IMR-90 (cell line): ENCODE measurements at regions not wholly inside any gene's neighbourhood (a gene's known extent, or its start where the extent isn't known, plus 50 kb on each side); places are given as distances from the start of the nearest gene placed in this dataset.

ENCODE experiments used
- ATAC-seq: fragments of 200-7000 bp; cut with Tn5 transposase; 2 replicates; pipeline ENCODE4 v1.9.1; 2020; ENCODE audit warnings: low read depth, mild to moderate bottlenecking, moderate library complexity
- BruUV-seq: library from RNA; stranded (reverse); fragments of 400-500 nt; replicated peaks from 2 replicates; lab custom pipeline; 2021; lab: Mats Ljungman, UMichigan
- CTCF ChIA-PET: fragments of 300-600 bp; formaldehyde crosslinking; extraction: SDS; loops from one replicate; lab custom pipeline; 2021; ENCODE audit warnings: antibody characterized with exemption; lab: Yijun Ruan, JAX
- POLR2A ChIA-PET: fragments of 300-600 bp; sonication (Branson Sonifier 250); formaldehyde crosslinking; loops from one replicate; lab custom pipeline; 2022; ENCODE audit warnings: antibody characterized with exemption; ENCODE audit not compliant: unreplicated experiment; lab: Charles Lee
- DNase-seq: peaks from one replicate; pipeline ENCODE4 v3.0.0; 2013
- H2AFZ ChIP-seq: replicated peaks from 2 replicates; pipeline ENCODE3; 2013; ENCODE audit warnings: low read length, mild to moderate bottlenecking; ENCODE audit not compliant: poor library complexity
- H2AK5ac ChIP-seq: 2 replicates; pipeline ENCODE4 v1.6.1; 2013; ENCODE audit warnings: low read depth, low read length, inconsistent platforms
- H2AK9ac ChIP-seq: replicated peaks from 2 replicates; pipeline ENCODE3; 2013; ENCODE audit warnings: mild to moderate bottlenecking, low read depth, low read length, moderate library complexity; ENCODE audit not compliant: poor library complexity
- H2BK120ac ChIP-seq: 2 replicates; pipeline ENCODE4 v1.6.1; 2013; ENCODE audit warnings: low read depth, low read length, inconsistent platforms
- H2BK15ac ChIP-seq: 3 replicates; pipeline ENCODE4 v1.6.1; 2013; ENCODE audit warnings: low read depth, low read length, inconsistent platforms
- H2BK20ac ChIP-seq: 2 replicates; pipeline ENCODE4 v1.6.1; 2013; ENCODE audit warnings: low read depth, mild to moderate bottlenecking, inconsistent platforms, low read length, moderate library complexity
- H2BK5ac ChIP-seq: 2 replicates; pipeline ENCODE4 v1.6.1; 2013; ENCODE audit warnings: mild to moderate bottlenecking, low read depth, low read length, inconsistent platforms; ENCODE audit not compliant: poor library complexity, severe bottlenecking
- H3K14ac ChIP-seq: replicated peaks from 2 replicates; pipeline ENCODE4 v1.6.1; 2013; ENCODE audit warnings: low read depth, low read length, inconsistent platforms
- H3K18ac ChIP-seq: 2 replicates; pipeline ENCODE4 v1.6.1; 2013; ENCODE audit warnings: low read depth, low read length, control low read depth
- H3K23ac ChIP-seq: 2 replicates; pipeline ENCODE4 v1.6.1; 2013; ENCODE audit warnings: low read depth, low read length, inconsistent platforms
- H3K27ac ChIP-seq: 2 replicates; pipeline ENCODE4 v1.5.1; 2013; ENCODE audit warnings: mild to moderate bottlenecking, control low read depth, low read length; ENCODE audit not compliant: insufficient read depth
- H3K27me3 ChIP-seq: 2 replicates; pipeline ENCODE4 v1.6.1; 2013; ENCODE audit warnings: low read length; ENCODE audit not compliant: control insufficient read depth, insufficient read depth
- H3K36me3 ChIP-seq: 2 replicates; pipeline ENCODE4 v1.6.1; 2013; ENCODE audit warnings: low read length, mixed read lengths; ENCODE audit not compliant: control insufficient read depth, insufficient read depth
- H3K4ac ChIP-seq: 2 replicates; pipeline ENCODE4 v1.6.1; 2013; ENCODE audit warnings: low read depth, low read length, inconsistent platforms
- H3K4me1 ChIP-seq: 2 replicates; pipeline ENCODE4 v1.6.1; 2013; ENCODE audit warnings: low read length, mixed read lengths; ENCODE audit not compliant: control insufficient read depth, insufficient read depth
- H3K4me2 ChIP-seq: 2 replicates; pipeline ENCODE4 v1.6.1; 2013; ENCODE audit warnings: low read depth, mild to moderate bottlenecking, control low read depth, low read length, moderate library complexity
- H3K4me3 ChIP-seq: 2 replicates; pipeline ENCODE4 v1.5.1; 2013; ENCODE audit warnings: low read depth, mild to moderate bottlenecking, control low read depth, low read length, moderate library complexity; ENCODE audit not compliant: insufficient read depth
- H3K56ac ChIP-seq: 2 replicates; pipeline ENCODE4 v1.6.1; 2013; ENCODE audit warnings: low read length, inconsistent platforms; ENCODE audit not compliant: insufficient read depth; ENCODE audit errors: extremely low read depth
- H3K79me1 ChIP-seq, 2 experiments: 2 replicates each; pipeline ENCODE4 v1.6.1; 2013; ENCODE audit warnings: low read length in 2 of 2, inconsistent platforms in 1 of 2, low read depth in 1 of 2
- H3K9ac ChIP-seq: 2 replicates; pipeline ENCODE4 v1.6.1; 2013; ENCODE audit warnings: low read depth, low read length, control low read depth
- H3K9me1 ChIP-seq: 2 replicates; pipeline ENCODE4 v1.6.1; 2013; ENCODE audit warnings: low read length, inconsistent platforms; ENCODE audit not compliant: insufficient read depth
- H3K9me3 ChIP-seq: 2 replicates; pipeline ENCODE4 v1.6.1; 2013; ENCODE audit warnings: low read length; ENCODE audit not compliant: control insufficient read depth, insufficient read depth
- H4K20me1 ChIP-seq: 2 replicates; pipeline ENCODE4 v1.6.1; 2013; ENCODE audit warnings: low read length, inconsistent platforms; ENCODE audit not compliant: insufficient read depth
- H4K5ac ChIP-seq: 2 replicates; pipeline ENCODE4 v1.6.1; 2013; ENCODE audit warnings: mild to moderate bottlenecking, low read depth, low read length, control low read depth
- H4K8ac ChIP-seq, 2 experiments: 2 replicates each; pipeline ENCODE4 v1.6.1; 2013; ENCODE audit warnings: low read depth in 2 of 2, low read length in 2 of 2, control low read depth in 1 of 2, inconsistent platforms in 1 of 2
- H4K91ac ChIP-seq: 2 replicates; pipeline ENCODE4 v1.6.1; 2013; ENCODE audit warnings: low read depth, low read length, inconsistent platforms; ENCODE audit not compliant: insufficient read depth
- BHLHE40 ChIP-seq: fragments of 150-350 bp; IDR thresholded peaks from 2 replicates; pipeline ENCODE4 v1.6.1; 2016; ENCODE audit warnings: mild to moderate bottlenecking, low read depth, low read length
- CEBPB ChIP-seq: IDR thresholded peaks from 2 replicates; pipeline ENCODE4 v1.6.1; 2012; ENCODE audit warnings: low read depth, low read length, improper control_type of control experiment
- CHD1 ChIP-seq: IDR thresholded peaks from 2 replicates; pipeline ENCODE4 v1.6.1; 2012; ENCODE audit warnings: low read depth, low read length, improper control_type of control experiment
- CTCF ChIP-seq: conservative IDR thresholded peaks from 2 replicates; pipeline ENCODE4 v1.5.1; 2012; ENCODE audit warnings: mild to moderate bottlenecking, low read depth, low read length, improper control_type of control experiment
- ELK1 ChIP-seq: fragments of 150-350 bp; IDR thresholded peaks from 2 replicates; pipeline ENCODE4 v1.6.1; 2016; ENCODE audit warnings: low read depth, mild to moderate bottlenecking, low read length, moderate library complexity, borderline replicate concordance
- FOS ChIP-seq: fragments of 150-350 bp; IDR thresholded peaks from 2 replicates; pipeline ENCODE4 v1.6.1; 2016; ENCODE audit warnings: low read depth, low read length
- MAFK ChIP-seq: IDR thresholded peaks from 2 replicates; pipeline ENCODE4 v1.6.1; 2012; ENCODE audit warnings: low read depth, low read length, improper control_type of control experiment
- MAZ ChIP-seq: IDR thresholded peaks from 2 replicates; pipeline ENCODE4 v1.6.1; 2012; ENCODE audit warnings: low read depth, mild to moderate bottlenecking, low read length, improper control_type of control experiment, moderate library complexity, borderline replicate concordance
- MXI1 ChIP-seq: IDR thresholded peaks from 2 replicates; pipeline ENCODE4 v1.6.1; 2012; ENCODE audit warnings: low read depth, mild to moderate bottlenecking, low read length, moderate library complexity, borderline replicate concordance
- NFE2L2 ChIP-seq: fragments of 150-350 bp; IDR thresholded peaks from 2 replicates; pipeline ENCODE4 v1.6.1; 2016; ENCODE audit warnings: low read depth, mild to moderate bottlenecking, low read length
- POLR2A ChIP-seq: IDR thresholded peaks from 2 replicates; pipeline ENCODE4 v1.6.1; 2012; ENCODE audit warnings: mild to moderate bottlenecking, low read depth, low read length
- RAD21 ChIP-seq: IDR thresholded peaks from 2 replicates; pipeline ENCODE4 v1.6.1; 2012; ENCODE audit warnings: low read length, improper control_type of control experiment
- RCOR1 ChIP-seq: IDR thresholded peaks from 2 replicates; pipeline ENCODE4 v1.6.1; 2012; ENCODE audit warnings: mild to moderate bottlenecking, low read length, improper control_type of control experiment; ENCODE audit not compliant: insufficient replicate concordance
- RFX5 ChIP-seq: IDR thresholded peaks from 2 replicates; pipeline ENCODE4 v1.8.0; 2012; ENCODE audit warnings: low read depth, mild to moderate bottlenecking, low read length, moderate library complexity
- SMC3 ChIP-seq: fragments of 150-350 bp; IDR thresholded peaks from 2 replicates; pipeline ENCODE4 v1.6.1; 2016; ENCODE audit warnings: low read depth, mild to moderate bottlenecking, antibody characterized with exemption, low read length, moderate library complexity
- USF2 ChIP-seq: fragments of 150-350 bp; IDR thresholded peaks from 2 replicates; pipeline ENCODE4 v1.6.1; 2017; ENCODE audit warnings: mild to moderate bottlenecking, antibody characterized with exemption, low read length, low read depth
- WGBS, 2 experiments: methylation state at CpG; one replicate each; pipeline versions ENCODE4 v1.1.5 to v1.1.7; 2013; ENCODE audit warnings: missing lambda C conversion rate in 2 of 2; ENCODE audit not compliant: insufficient read length in 1 of 2; ENCODE audit errors: extremely low coverage in 2 of 2; 5-methylcytosine and 5-hydroxymethylcytosine counted together
- dilution Hi-C: fragments of 300-500 bp; cut with HindIII; formaldehyde crosslinking; loops from one replicate; pipeline ENCODE4 v1.14.3; 2018; ENCODE audit warnings: low sequenced_read_pairs; ENCODE audit not compliant: unreplicated experiment
- in situ Hi-C: fragments of 300-500 bp; cut with MboI; formaldehyde crosslinking; loops from 3 replicates; pipeline ENCODE4 v1.14.3; 2019; ENCODE audit warnings: low sequenced_read_pairs, inconsistent platforms, mixed read lengths
- intact Hi-C: fragments of 100-400 bp; cut with micrococcal nuclease; formaldehyde crosslinking; loops from 2 replicates; pipeline ENCODE4 v1.10.0; 2022

GRCh38 chr2:10183146-10183675 is 60.7 kb downstream of the RRM2 start:
- Histone ChIP-seq H3K4me1 (no peaks in the 10 kb centered on the region), H2AK9ac (no peak overlapping the region), H2AK5ac (no peak overlapping the region), H3K27me3 (no peaks in the 10 kb centered on the region), H4K20me1 (no peaks in the 10 kb centered on the region), H3K4me2 (no peak overlapping the region), H4K5ac (no peak overlapping the region), H3K9me1 (no peaks in the 10 kb centered on the region; the same call in 1 of the 2 replicates), H2BK120ac (no peak overlapping the region), H3K9ac (no peak overlapping the region), H3K79me1 (no peaks in the 10 kb centered on the region), H3K56ac (no peak overlapping the region), H3K36me3 (no peaks in the 10 kb centered on the region), H2BK20ac (no peak overlapping the region), H3K27ac (no peak overlapping the region), H3K23ac (no peak overlapping the region), H3K14ac (no peak overlapping the region), H4K91ac (no peak overlapping the region), H3K4me3 (no peak overlapping the region), H3K4ac (no peak overlapping the region), H3K9me3 (no peaks in the 10 kb centered on the region), H2BK5ac (no peak overlapping the region), H2BK15ac (no peak overlapping the region), H3K18ac (no peak overlapping the region), H2AFZ (no peak overlapping the region), H4K8ac (no peak overlapping the region)
- no peak for TF ChIP-seq RAD21
- TF ChIP-seq FOS: no peak
- TF ChIP-seq NFE2L2: no peak
- no peak for TF ChIP-seq MAFK
- TF ChIP-seq RCOR1: no peak
- no peak for TF ChIP-seq ELK1
- TF ChIP-seq RFX5: no peak
- no peak for TF ChIP-seq MAZ
- no peak for TF ChIP-seq BHLHE40
- no peak for TF ChIP-seq CEBPB
- no peak for TF ChIP-seq USF2
- TF ChIP-seq MXI1: no peak
- no peak for TF ChIP-seq POLR2A
- TF ChIP-seq CHD1: no peak
- no peak for TF ChIP-seq SMC3
- TF ChIP-seq CTCF: no peak
- ATAC-seq (no peak), DNase-seq (no peak)
- in situ Hi-C loops: no loop called here
- POLR2A ChIA-PET: no interaction called here
- no CpG with 5 or more reads among the region's 7 CpGs for WGBS, 2 experiments
- no TSS peak for BruUV-seq
- CTCF ChIA-PET: no interaction called here
- intact Hi-C loops: no loop called here
- dilution Hi-C loops: no loop called here
